ENCODE measurements at regions not wholly inside any gene's neighbourhood (a gene's known extent, or its start where the extent isn't known, plus 50 kb on each side); places are given as distances from the start of the nearest gene placed in this dataset.

GRCh38 chr2:53452400-53452799 is 315.2 kb upstream of the CHAC2 start:
- TF ChIP-seq CTCF (IDR thresholded peaks at IDR 0.05; ENCODE audit: poor library complexity) (no peak), EZH2 (IDR thresholded peaks at IDR 0.05; ENCODE audit: borderline replicate concordance) (no peak)
